NCI-H2107 (cell line): ENCODE measurements at regions not wholly inside any gene's neighbourhood (a gene's known extent, or its start where the extent isn't known, plus 50 kb on each side); places are given as distances from the start of the nearest gene placed in this dataset.
"Not testable (repeated sequence)": the region's sequence is repeated elsewhere in the genome, so short reads cannot be mapped to it uniquely, and the experiment has no call there.

ENCODE experiments used
- DNase-seq: peaks from one replicate; lab custom pipeline; 2025; lab: John Stamatoyannopoulos, UW

DNA sequence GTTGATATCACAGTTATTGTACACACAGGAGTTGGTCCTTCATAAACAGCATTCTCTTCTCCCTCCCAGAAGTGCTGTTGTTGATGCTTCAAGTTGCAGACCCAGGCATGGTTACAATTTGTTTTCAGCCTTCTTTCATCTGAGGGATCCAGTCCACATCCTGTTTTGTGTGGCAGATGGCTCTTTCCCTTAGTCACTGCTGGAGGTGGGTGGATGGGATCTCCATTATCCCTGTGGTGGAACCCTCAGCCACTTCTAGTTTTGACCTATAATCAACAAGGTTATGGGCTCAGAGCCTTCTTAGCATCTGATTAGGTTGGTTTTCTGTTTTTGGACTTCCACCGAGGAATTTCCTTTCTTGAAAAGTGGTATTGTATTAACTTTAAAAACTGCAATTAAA, 214.2 kb downstream of the SH2D4B start:
- DNase-seq: no peak

- DNase-seq: no peak
These were observed 215.9 kb downstream of the SH2D4B start for GRCh38 chr10:80753612-80754011.

DNA sequence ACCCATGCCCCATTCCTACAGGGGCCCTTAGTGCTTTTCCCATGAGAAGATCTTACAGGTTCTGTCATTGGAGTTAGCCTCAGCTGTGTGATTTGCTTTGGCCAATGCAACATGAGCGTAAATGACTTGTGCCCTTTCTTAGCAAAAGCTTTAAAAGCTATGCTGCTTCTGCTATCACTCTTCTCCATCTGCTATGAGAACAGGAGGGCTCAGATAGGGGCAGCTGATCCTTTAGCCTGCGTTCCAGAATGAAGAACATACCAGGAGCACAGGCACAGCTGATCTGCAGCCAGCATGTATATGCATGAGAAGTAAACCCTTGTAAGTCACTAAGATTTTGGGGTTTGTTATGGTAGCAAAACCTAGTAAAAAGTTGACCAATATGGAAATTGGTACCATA, 218.2 kb downstream of the SH2D4B start:
- no peak for DNase-seq

GRCh38 chr10:80759693-80760092, 222.0 kb downstream of the SH2D4B start:
- DNase-seq: no peak

- DNase-seq: no peak
These were observed 223.2 kb downstream of the SH2D4B start for GRCh38 chr10:80760914-80761371.

DNA sequence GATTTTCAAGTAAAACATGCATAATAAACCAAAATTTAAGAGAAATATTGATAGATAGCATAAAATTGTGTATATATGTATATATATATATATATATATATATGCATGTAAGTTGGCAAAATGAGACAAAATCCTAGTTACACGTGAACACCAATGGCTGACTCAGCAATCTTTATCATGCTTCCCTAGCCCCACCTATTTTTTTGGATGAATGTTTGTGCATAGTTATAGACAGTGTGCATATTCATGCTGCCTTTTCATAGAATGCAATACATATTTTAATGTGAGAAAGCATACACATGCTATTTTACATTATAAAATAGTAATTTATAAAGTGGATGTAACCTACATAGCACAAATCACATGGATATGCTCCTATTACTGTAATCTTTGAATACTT, 230.3 kb downstream of the SH2D4B start:
- no peak for DNase-seq

- no peak for DNase-seq
These were observed 232.0 kb downstream of the SH2D4B start for GRCh38 chr10:80769700-80770160.

GRCh38 chr10:80770239-80770638, 232.5 kb downstream of the SH2D4B start:
- no peak for DNase-seq

GRCh38 chr10:80771285-80771684, 233.6 kb downstream of the SH2D4B start:
- no peak for DNase-seq

DNA sequence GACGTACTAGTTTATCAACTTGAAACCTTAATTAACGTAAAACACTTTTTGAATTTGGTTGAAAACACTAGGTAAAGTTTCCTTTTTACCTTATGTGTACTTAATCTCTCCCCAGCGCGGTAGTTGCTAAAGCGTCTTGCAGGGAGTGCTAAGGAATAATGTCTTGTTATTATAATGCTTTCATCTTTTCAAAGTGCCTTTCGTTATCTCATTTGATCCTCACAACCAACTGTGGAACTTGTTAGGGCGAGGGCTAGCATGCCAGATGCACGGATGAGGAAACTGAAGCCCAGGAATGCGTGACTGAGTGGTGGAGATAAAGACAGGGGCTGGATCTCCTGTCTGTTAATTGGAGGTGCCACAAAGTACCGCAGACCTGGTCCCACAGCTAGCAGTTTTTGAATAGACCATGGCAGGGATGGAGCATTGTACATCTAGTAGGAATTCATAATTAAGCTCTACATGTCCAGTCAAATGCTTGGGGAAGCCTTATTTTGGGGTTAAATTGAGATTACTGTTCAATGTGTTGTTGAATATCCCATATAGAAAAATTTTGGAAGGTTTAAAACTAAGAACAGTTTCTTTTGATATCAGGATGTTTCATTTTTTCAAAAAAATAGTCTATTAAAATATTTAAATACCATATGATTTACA, 234.3 kb downstream of the SH2D4B start:
- no peak for DNase-seq

- DNase-seq: no peak
These were observed 234.9 kb downstream of the SH2D4B start for GRCh38 chr10:80772596-80772995.

DNA sequence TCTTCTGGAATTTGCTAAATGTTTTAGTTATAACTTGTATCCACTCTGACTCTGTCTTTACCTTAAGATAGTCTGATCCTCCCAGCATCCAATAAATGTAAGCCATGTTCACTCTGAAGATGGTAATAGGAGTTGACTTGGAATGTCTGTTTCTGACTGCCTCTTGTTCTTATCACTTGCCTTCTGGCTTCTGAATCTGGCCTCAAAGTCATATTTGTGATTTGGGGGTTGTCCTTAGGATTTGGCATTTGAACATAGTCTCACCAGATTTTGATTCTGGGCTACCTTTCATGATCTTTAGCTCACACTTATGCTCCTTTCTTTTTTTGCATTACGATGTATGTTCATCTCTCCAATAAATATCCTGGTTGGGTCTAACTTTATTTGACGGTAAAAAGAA, 247.0 kb downstream of the SH2D4B start:
- no peak for DNase-seq

- no peak for DNase-seq
These were observed 248.6 kb downstream of the SH2D4B start for GRCh38 chr10:80786322-80786721.

GRCh38 chr10:80787952-80788351, 250.2 kb downstream of the SH2D4B start:
- DNase-seq: no peak

DNA sequence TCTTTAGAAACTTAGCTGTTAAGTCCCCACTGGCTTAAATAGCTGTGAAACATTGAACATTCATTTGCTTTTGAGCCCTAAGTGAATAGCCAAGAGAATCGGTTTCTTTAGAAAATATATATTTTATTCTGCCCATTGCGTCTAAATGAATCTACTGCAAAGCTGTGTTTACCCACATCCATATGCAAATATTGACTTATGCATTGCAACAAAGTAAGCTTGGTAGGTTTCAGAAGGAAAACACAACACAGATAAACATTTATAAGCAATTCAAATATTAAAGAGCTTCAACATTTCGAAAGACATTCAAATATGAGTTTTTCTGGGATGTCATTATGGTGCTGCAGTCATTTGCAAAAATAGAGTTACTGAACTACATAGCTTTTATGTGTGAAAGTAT, 257.3 kb downstream of the SH2D4B start:
- no peak for DNase-seq

GRCh38 chr10:80805343-80806020, 267.8 kb downstream of the SH2D4B start:
- no peak for DNase-seq

GRCh38 chr10:80814147-80814652, 276.5 kb downstream of the SH2D4B start:
- no peak for DNase-seq

DNA sequence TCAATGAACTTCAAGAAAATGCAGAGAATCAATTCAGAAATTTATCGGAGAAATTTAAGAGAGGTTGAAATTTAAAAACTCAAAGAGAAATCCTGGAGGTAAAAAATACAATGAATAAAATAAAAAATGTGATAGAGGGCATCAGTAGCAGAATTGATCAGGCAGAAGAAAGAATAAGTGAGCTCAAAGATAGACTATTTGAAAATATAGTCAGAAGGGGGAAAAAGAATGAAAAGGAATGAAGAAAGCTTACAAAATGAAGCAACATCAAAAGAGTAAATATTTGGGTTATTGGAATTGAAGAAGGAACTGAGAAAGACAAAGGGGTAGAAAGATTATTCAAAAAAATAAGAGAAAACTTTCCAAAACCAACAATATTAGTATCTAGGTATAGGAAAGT, 291.4 kb downstream of the SH2D4B start:
- no peak for DNase-seq

- DNase-seq: no peak
These were observed 291.9 kb downstream of the SH2D4B start for GRCh38 chr10:80829562-80829961.

- not testable (repeated sequence) for DNase-seq
These were observed 295.0 kb downstream of the SH2D4B start for GRCh38 chr10:80832693-80833092.

DNA sequence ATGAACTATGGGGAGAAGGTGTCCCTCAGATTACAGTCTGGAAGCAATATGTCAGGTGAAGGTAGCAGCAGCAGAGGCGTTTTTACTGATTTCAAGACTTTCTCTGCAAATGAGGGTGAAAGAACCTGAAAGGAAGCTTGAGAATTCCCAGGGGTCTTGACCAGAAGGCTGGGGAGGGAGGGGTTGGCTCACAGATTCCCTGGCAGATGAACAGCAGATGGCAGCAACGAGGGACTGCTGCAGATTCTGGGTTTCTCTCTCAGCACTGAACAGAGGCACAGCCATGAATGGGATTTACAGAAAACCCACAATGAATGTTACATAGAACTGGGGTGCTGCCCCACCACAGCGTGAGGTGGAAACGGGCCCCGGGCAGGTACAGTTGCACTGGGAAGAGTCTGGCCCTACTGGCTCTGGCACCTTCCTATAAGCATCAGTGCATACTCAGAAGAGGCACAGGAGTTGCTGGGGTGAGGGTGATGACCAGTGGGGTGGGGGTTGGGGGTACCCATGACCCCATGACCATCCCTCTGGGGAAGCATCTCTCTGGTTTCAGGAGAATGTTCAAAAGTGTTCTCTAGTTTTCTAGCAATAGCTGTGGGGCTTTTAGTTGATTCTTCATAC, 317.8 kb downstream of the SH2D4B start:
- DNase-seq: no peak

GRCh38 chr10:80856186-80856585, 318.5 kb downstream of the SH2D4B start:
- no peak for DNase-seq

GRCh38 chr10:80859279-80859678, 321.6 kb downstream of the SH2D4B start:
- DNase-seq: not testable (repeated sequence)
